SJSA1 (cell line): ENCODE measurements at regions not wholly inside any gene's neighbourhood (a gene's known extent, or its start where the extent isn't known, plus 50 kb on each side); places are given as distances from the start of the nearest gene placed in this dataset.

Experiments
- DNase-seq, 2 experiments: peaks; one replicate each; pipeline ENCODE4 v3.0.0-alpha.2; 2015 to 2020; ENCODE audit warnings: low spot score in 2 of 2, low read depth in 1 of 2
- H3K27ac ChIP-seq: fragments of 250-450 bp; sonication (Bioruptor Pico); 2 replicates; pipeline ENCODE4 v1.5.1; 2020; ENCODE audit warnings: mild to moderate bottlenecking, moderate library complexity
- H3K27me3 ChIP-seq: fragments of 250-450 bp; sonication (Bioruptor Pico); replicated peaks from 2 replicates; pipeline ENCODE4 v1.5.1; 2020; ENCODE audit warnings: mild to moderate bottlenecking, moderate library complexity
- H3K36me3 ChIP-seq: fragments of 250-450 bp; sonication (Bioruptor Pico); 2 replicates; pipeline ENCODE4 v1.5.1; 2020; ENCODE audit warnings: mild to moderate bottlenecking
- H3K4me1 ChIP-seq: fragments of 250-450 bp; sonication (Bioruptor Pico); replicated peaks from 2 replicates; pipeline ENCODE4 v1.6.1; 2021; ENCODE audit warnings: mild to moderate bottlenecking
- H3K4me3 ChIP-seq: fragments of 250-450 bp; sonication (Bioruptor Pico); 2 replicates; pipeline ENCODE4 v1.5.1; 2020; ENCODE audit warnings: mild to moderate bottlenecking
- H3K9me3 ChIP-seq: fragments of 250-450 bp; sonication (Bioruptor Pico); replicated peaks from 2 replicates; pipeline ENCODE4 v1.5.1; 2020; ENCODE audit warnings: mild to moderate bottlenecking

DNA sequence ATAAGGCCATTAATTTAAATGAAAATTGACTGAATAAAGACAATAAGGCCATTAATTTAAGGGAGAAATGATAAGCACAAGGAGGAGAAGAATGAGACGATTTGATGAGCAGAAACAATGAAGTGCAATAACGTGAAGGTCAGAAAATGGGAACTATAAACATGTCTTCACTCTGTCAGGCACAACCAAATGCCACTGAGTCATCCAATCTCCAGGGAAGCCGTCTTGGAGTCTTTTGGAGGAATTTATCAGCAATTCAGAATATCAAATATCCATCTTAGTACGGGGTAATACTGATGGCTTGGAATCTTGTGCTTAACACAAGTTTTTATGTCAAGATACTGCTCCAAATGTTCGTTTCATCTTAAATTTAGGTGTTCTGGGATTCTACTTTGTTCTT is 159.9 kb downstream of the CAPZA3 start:
- Histone ChIP-seq H3K27me3 (no peaks in the 10 kb centered on the region), H3K27ac (no peak overlapping the region), H3K4me3 (no peak overlapping the region), H3K36me3 (no peaks in the 10 kb centered on the region; the same call in 1 of the 2 replicates), H3K4me1 (no peaks in the 10 kb centered on the region), H3K9me3 (no peaks in the 10 kb centered on the region; the same call in 1 of the 2 replicates)
- no peak for DNase-seq

DNA sequence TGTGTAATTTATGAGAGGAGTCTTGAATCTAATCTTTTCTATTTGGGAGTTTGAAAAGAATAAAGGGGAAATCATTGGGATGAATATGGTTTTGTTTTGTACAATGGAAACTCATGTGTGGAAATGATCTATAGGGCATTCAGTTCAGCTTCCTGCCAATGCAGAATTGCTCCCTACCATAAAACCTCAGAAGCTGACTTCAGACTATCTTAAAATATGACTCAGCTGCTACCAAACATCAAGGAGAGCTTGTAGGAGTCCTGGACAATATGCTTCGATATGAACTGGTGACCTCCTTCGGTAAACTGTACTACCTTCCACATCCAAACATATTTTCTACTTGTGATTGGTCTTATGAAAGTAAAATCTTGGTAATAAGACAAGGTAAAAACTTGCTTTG is 160.6 kb downstream of the CAPZA3 start:
- Histone ChIP-seq H3K4me3 (no peak overlapping the region), H3K27me3 (no peaks in the 10 kb centered on the region), H3K36me3 (no peaks in the 10 kb centered on the region; the same call in 1 of the 2 replicates), H3K9me3 (no peaks in the 10 kb centered on the region), H3K4me1 (no peaks in the 10 kb centered on the region), H3K27ac (no peak overlapping the region)
- no peak for DNase-seq

DNA sequence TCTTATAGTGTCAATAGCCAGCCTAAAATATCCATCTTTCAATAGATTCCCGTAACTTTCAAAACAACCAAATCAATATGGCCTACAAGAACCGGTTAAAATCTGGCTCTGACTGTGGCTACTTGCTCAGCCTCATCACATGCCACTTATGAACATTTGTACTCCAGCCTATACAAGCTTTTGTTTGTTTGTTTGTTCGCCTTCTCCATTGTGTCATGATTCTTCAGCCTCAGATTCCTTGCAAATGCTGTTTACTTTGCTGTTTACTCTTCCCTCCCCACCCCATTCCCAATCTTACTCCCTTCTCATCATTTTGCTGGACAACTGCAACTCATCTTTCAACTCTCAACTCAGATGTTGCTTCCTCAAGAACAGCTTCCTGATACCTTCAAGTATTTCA is 161.2 kb downstream of the CAPZA3 start:
- H3K4me1 ChIP-seq = no peaks in the 10 kb centered on the region
- H3K36me3 ChIP-seq = no peaks in the 10 kb centered on the region; the same call in 1 of the 2 replicates
- H3K9me3 ChIP-seq = no peaks in the 10 kb centered on the region
- no peak overlapping the region for H3K4me3 ChIP-seq
- no peak overlapping the region for H3K27ac ChIP-seq
- no peaks in the 10 kb centered on the region for H3K27me3 ChIP-seq
- no peak for DNase-seq

DNA sequence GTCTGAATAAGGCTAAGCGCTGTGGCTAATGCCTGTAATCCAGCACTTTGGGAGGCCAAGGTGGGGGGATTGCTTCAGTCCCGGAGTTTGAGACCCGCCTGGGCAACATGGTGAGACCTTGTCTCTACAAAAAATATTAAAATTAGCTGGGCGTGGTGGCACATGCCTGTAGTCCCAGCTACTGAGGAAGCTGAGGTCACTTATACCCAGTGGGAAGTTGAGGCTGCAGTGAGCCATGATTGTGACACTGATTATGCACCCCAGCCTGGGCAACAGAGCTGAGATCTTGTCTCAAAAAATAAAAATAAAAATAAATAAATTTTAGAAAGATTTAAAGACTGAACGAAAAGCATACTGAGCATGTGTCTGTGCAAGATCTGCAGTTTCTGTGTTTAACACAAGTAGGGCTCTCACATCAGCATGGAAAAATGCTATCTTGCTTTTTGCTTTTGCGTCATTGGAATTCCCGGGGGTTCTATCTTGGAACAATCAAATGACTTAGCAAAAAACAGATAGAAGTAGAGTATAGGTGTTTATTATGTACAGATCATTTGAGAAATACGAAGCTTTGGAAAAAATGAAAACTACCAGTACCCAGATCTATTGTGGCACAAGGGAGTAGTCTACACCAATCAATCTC is 161.9 kb downstream of the CAPZA3 start:
- no peak for DNase-seq
- Histone ChIP-seq H3K4me3 (no peak overlapping the region), H3K36me3 (no peaks in the 10 kb centered on the region; the same call in 1 of the 2 replicates)

GRCh38 chr12:18905134-18905533 is 167.2 kb downstream of the CAPZA3 start:
- no peaks in the 10 kb centered on the region for H3K36me3 ChIP-seq
- no peaks in the 10 kb centered on the region for H3K9me3 ChIP-seq
- H3K4me3 ChIP-seq = no peak overlapping the region
- H3K27ac ChIP-seq = no peak overlapping the region
- no peaks in the 10 kb centered on the region for H3K27me3 ChIP-seq
- no peaks in the 10 kb centered on the region for H3K4me1 ChIP-seq
- no peak for DNase-seq

More for the DNA sequence above, 161.9 kb downstream of the CAPZA3 start:
- Histone ChIP-seq H3K4me1 (no peaks in the 10 kb centered on the region), H3K27me3 (no peaks in the 10 kb centered on the region), H3K9me3 (no peaks in the 10 kb centered on the region), H3K27ac (no peak overlapping the region)

DNA sequence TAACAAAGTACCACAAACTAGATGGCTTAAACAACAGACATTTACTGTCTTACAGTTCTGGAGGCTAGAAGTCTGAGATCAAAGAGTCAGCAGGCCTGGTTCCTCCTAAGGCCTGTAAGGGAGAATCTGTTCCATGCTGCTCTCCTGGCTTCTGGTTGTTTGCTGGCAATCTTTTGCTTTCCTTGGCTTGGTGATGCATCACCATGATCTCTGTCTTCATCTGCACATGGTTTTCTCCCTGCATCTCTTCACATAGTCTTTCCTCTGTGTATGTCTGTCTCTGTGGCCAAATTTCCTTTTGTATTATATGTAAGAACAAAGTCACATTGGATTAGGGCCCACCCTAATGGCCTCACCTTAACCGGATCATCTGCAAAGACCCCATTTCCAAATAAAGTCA is 168.5 kb downstream of the CAPZA3 start:
- H3K27ac ChIP-seq = no peak overlapping the region
- DNase-seq = no peak
- H3K9me3 ChIP-seq = no peaks in the 10 kb centered on the region
- no peak overlapping the region for H3K4me3 ChIP-seq
- no peaks in the 10 kb centered on the region for H3K36me3 ChIP-seq
- H3K27me3 ChIP-seq = no peaks in the 10 kb centered on the region
- H3K4me1 ChIP-seq = no peaks in the 10 kb centered on the region

DNA sequence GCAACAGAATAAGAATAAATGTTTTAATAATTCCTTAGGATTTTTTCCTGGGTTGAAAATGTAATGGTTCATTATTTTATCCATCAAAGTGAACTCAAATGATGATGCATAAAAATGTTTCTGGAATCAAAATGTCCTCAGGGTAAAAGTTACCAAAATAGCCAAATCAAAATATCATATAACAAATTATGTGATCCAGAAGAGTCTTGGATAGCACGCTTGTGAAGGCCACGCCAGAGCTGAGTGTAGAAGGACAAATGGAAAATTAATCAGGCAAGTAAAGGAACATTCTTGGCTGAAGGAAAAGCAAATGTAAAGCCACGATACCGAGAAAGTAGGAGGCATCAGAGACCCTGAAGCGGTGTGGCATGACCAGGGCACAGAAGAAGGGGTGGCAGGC is 169.2 kb downstream of the CAPZA3 start:
- no peak for DNase-seq
- Histone ChIP-seq H3K27ac (no peak overlapping the region), H3K4me1 (no peaks in the 10 kb centered on the region), H3K4me3 (no peak overlapping the region), H3K9me3 (no peaks in the 10 kb centered on the region), H3K27me3 (no peaks in the 10 kb centered on the region), H3K36me3 (no peaks in the 10 kb centered on the region)

DNA sequence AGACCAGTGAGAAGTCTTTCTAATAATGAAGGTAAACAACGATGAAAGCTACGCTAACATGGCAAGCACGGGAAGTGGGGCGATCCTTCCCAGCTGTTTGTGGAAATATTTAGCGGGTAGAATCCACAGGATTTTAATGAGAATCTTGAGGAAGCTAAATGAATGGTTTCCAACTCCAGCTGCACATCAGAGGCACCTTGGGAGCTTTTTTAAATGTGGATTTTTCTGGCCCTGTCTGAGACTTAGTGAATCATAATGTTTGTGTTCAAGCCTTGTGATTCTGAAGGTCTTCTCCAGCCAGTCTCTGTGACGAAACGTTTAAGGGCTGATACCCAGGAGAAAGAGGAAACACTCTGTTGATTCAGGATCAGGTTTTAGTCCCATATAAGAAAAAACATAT is 169.8 kb downstream of the CAPZA3 start:
- H3K4me3 ChIP-seq = no peak overlapping the region
- H3K27me3 ChIP-seq = no peaks in the 10 kb centered on the region
- DNase-seq = no peak
- no peak overlapping the region for H3K27ac ChIP-seq
- no peaks in the 10 kb centered on the region for H3K36me3 ChIP-seq
- no peaks in the 10 kb centered on the region for H3K9me3 ChIP-seq
- H3K4me1 ChIP-seq = no peaks in the 10 kb centered on the region

DNA sequence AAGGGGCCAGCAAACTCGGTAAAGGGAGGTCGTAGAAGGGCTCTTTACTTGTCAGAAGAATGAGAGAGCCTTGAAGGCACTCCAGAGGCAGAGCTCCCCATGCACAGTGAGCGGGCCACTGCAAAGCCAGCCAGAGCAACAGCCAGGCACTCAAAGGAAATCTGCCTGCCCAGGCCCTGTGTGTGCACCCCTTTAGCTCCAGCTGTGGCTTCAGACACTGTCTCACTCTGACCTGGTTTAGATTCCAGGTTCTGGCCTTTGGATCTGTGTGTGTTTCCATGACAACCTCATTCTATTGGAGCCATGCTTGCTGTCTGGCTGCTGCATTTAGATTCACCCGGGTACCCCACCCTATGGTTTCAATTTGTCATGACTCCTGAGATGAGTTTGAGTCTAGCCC is 170.3 kb downstream of the CAPZA3 start:
- no peak for DNase-seq
- Histone ChIP-seq H3K27ac (no peak overlapping the region), H3K27me3 (no peaks in the 10 kb centered on the region), H3K36me3 (no peaks in the 10 kb centered on the region), H3K4me3 (no peak overlapping the region), H3K9me3 (no peaks in the 10 kb centered on the region), H3K4me1 (no peaks in the 10 kb centered on the region)

DNA sequence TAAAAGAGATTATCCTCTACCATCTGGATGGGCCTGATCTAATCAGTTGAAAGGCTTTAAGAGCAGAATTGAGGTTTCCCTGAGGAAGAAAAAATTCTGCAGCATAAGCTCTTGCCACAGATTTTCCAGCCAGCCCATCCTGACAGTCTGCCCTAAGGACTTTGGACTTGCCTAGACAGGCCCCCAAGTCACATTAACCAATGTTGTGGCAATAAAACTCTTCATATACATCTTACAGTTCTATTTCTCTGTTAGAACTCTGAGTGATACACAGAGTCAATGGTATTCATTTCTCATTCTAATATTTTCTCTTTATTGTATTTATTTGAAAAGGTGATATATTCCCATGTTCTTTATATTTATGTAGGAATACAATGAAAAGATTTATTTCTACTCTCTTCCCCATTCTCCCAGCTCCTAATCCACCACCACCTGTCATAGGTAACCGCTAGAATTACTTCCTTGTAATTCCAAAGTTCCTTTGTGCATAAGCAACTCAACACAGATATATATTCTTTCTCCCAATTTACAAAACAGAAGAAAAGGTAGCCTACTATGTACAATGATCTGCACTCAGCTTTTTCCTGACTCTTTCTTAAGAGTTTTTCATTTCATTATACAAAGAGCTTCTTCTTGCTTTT is 182.1 kb downstream of the CAPZA3 start:
- no peaks in the 10 kb centered on the region for H3K9me3 ChIP-seq
- H3K27me3 ChIP-seq = no peaks in the 10 kb centered on the region
- no peak for DNase-seq
- H3K4me3 ChIP-seq = no peak overlapping the region
- no peaks in the 10 kb centered on the region for H3K36me3 ChIP-seq
- H3K27ac ChIP-seq = no peak overlapping the region
- H3K4me1 ChIP-seq = no peaks in the 10 kb centered on the region

- H3K4me3 ChIP-seq = no peak overlapping the region
- DNase-seq = no peak
- no peaks in the 10 kb centered on the region for H3K9me3 ChIP-seq
- no peaks in the 10 kb centered on the region for H3K27me3 ChIP-seq
- H3K27ac ChIP-seq = no peak overlapping the region
- H3K36me3 ChIP-seq = no peaks in the 10 kb centered on the region
- H3K4me1 ChIP-seq = no peaks in the 10 kb centered on the region
Observed at GRCh38 chr12:18922851-18923250, 184.9 kb downstream of the CAPZA3 start.

DNA sequence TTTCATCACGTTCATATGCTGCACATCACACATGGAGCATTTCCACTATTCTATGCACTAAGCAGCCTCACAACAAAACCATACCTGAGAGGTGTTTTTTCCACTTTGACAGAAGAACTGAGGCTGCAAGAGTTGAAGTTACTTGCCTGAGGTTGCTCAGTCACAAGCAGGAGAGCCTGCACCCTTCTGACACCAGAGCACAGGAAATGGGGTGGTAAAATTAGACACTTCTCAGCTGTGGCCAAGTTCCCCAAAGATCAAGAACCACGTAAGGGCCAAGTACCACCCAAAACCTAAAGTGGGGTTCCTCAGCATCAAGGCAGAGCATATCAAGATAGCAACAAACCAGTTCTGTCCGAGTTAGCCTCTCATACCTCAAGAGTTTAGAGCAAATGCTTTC is 185.8 kb downstream of the CAPZA3 start:
- H3K36me3 ChIP-seq = no peaks in the 10 kb centered on the region
- H3K9me3 ChIP-seq = no peaks in the 10 kb centered on the region
- no peak overlapping the region for H3K27ac ChIP-seq
- no peak for DNase-seq
- no peaks in the 10 kb centered on the region for H3K4me1 ChIP-seq
- no peaks in the 10 kb centered on the region for H3K27me3 ChIP-seq
- H3K4me3 ChIP-seq = no peak overlapping the region

DNA sequence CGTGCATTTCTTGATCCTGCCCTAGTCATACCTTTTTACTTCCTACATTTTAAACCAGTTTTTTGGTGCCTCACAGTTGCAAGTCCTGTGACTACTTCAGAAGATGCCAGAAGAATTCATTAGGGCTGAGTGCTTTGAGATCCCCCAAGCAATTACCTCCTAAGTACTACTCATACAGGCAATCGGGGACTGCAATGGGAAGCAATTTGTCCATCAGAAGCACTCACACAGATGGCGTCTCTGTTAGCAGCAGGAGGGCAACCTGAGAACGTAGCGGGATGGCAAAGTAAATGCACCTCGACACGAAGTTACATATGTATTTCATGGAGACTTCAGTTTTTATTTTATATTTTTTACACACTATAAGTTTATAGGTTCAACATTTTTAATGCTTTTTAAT is 188.3 kb downstream of the CAPZA3 start:
- H3K27me3 ChIP-seq = no peaks in the 10 kb centered on the region
- H3K4me3 ChIP-seq = no peak overlapping the region
- no peak for DNase-seq
- no peaks in the 10 kb centered on the region for H3K9me3 ChIP-seq
- no peak overlapping the region for H3K27ac ChIP-seq
- no peaks in the 10 kb centered on the region for H3K36me3 ChIP-seq
- no peaks in the 10 kb centered on the region for H3K4me1 ChIP-seq

DNA sequence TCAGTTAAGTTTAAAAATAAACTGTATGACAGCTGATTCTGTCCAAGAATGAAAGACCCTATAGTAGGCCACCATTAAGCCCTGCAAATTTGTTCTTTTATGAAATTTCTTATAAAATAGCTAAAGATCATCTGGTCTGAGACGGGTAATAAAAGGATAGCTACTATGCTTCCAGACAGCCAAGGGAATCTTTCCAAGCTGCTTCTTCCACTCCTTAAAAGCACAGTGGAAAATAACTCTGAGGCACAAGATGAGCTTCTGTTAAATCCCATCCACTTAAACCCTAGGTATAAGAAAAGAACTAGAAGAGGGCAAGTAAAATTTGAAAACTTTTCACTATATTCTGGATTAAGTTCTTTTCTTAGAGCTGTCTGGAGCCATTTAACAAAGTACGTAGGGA is 194.3 kb downstream of the CAPZA3 start:
- no peak overlapping the region for H3K27ac ChIP-seq
- no peak overlapping the region for H3K4me3 ChIP-seq
- no peak for DNase-seq
- no peaks in the 10 kb centered on the region for H3K27me3 ChIP-seq
- H3K4me1 ChIP-seq = no peaks in the 10 kb centered on the region
- no peaks in the 10 kb centered on the region for H3K36me3 ChIP-seq
- H3K9me3 ChIP-seq = no peaks in the 10 kb centered on the region

DNA sequence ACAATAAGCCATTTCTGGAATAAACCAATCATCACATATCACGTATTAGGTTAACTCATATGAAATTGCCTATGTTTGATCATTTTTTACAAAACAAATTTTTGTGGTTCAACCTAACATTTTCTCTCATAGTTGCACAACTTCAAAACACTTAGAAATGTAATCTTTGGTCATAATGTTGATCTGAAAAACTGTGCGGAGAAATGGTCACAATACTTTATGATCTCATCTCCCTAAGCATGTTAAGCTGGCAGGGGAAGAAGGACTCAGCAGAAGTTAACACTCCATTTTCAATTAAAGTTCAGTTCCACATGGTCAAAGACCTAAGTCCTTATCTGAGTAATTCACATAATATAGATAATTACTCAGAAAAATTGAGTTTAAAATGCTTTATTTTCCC is 194.8 kb downstream of the CAPZA3 start:
- Histone ChIP-seq H3K9me3 (no peaks in the 10 kb centered on the region), H3K4me3 (no peak overlapping the region), H3K27me3 (no peaks in the 10 kb centered on the region), H3K36me3 (no peaks in the 10 kb centered on the region), H3K4me1 (no peaks in the 10 kb centered on the region), H3K27ac (no peak overlapping the region)
- no peak for DNase-seq
